Endothelial cell of umbilical vein (primary cell): ENCODE measurements at regions not wholly inside any gene's neighbourhood (a gene's known extent, or its start where the extent isn't known, plus 50 kb on each side); places are given as distances from the start of the nearest gene placed in this dataset.

Experiments
- BruUV-seq: library from RNA; stranded (reverse); fragments of 400-500 nt; replicated peaks from 2 replicates; lab custom pipeline; 2021; lab: Mats Ljungman, UMichigan
- CTCF ChIA-PET: fragments of 300-600, 350-600 bp; sonication (Branson Sonifier 250); formaldehyde crosslinking; loops from one replicate; lab custom pipeline; 2021; ENCODE audit warnings: antibody characterized with exemption, inconsistent platforms; lab: Charles Lee
- POLR2A ChIA-PET: fragments of 300-600, 350-600 bp; sonication (Branson Sonifier 250); formaldehyde crosslinking; loops from one replicate; lab custom pipeline; 2021; ENCODE audit warnings: antibody characterized with exemption, inconsistent platforms; lab: Charles Lee
- DNase-seq: peaks from one replicate; pipeline ENCODE4 v3.0.0-alpha.2; 2011; ENCODE audit warnings: low read depth, low spot score
- FAIRE-seq: peaks from 2 replicates; lab custom pipeline; 2011; peaks lifted over from hg19 to GRCh38; lab: Jason Lieb, UNC
- H2AFZ ChIP-seq: 2 replicates; pipeline ENCODE4 v1.6.0; 2012; ENCODE audit warnings: low read depth, low read length, control low read depth, inconsistent platforms
- H3K27ac ChIP-seq: 2 replicates; pipeline ENCODE4 v1.5.1; 2011; ENCODE audit warnings: low read depth, mild to moderate bottlenecking, control low read depth, low read length, moderate library complexity; ENCODE audit not compliant: insufficient read depth
- H3K27me3 ChIP-seq, 2 experiments: 2 replicates each; pipeline versions ENCODE4 v1.6.0 to v1.6.1; 2011; ENCODE audit warnings: low read length in 2 of 2, mixed read lengths in 1 of 2; ENCODE audit not compliant: control insufficient read depth in 2 of 2, insufficient read depth in 2 of 2
- H3K36me3 ChIP-seq, 2 experiments: 2 replicates in 1 of 2; 3 replicates in 1 of 2; pipeline ENCODE4 v1.5.1; 2011; ENCODE audit warnings: low read length in 2 of 2, mild to moderate bottlenecking in 1 of 2, moderate library complexity in 1 of 2; ENCODE audit not compliant: control insufficient read depth in 2 of 2, insufficient read depth in 2 of 2; ENCODE audit errors: extremely low read depth in 1 of 2
- H3K4me1 ChIP-seq: 3 replicates; pipeline ENCODE4 v1.5.1; 2011; ENCODE audit warnings: mild to moderate bottlenecking, low read length; ENCODE audit not compliant: control insufficient read depth, insufficient read depth; ENCODE audit errors: extremely low read depth
- H3K4me2 ChIP-seq: 2 replicates; pipeline ENCODE4 v1.6.1; 2011; ENCODE audit warnings: low read length, control low read depth, mixed read lengths; ENCODE audit not compliant: insufficient read depth
- H3K4me3 ChIP-seq, 3 experiments: fragments of 200-600 bp in 1 of 3; sonication (generic), shearing (Covaris generic) in 1 of 3; replicated peaks in 1 of 3; 2 replicates each; pipeline ENCODE4 v1.5.1; 2011 to 2016; ENCODE audit warnings: control low read depth in 3 of 3, low read length in 3 of 3, mild to moderate bottlenecking in 2 of 3, inconsistent platforms in 1 of 3, low read depth in 1 of 3, moderate library complexity in 1 of 3; ENCODE audit not compliant: insufficient read depth in 1 of 3
- H3K79me2 ChIP-seq: 2 replicates; pipeline ENCODE4 v1.6.0; 2012; ENCODE audit warnings: low read length, inconsistent platforms; ENCODE audit not compliant: control insufficient read depth, insufficient read depth
- H3K9ac ChIP-seq: replicated peaks from 2 replicates; pipeline ENCODE3; 2011; ENCODE audit warnings: low read length, control low read depth; ENCODE audit not compliant: insufficient read depth; ENCODE audit errors: extremely low read depth
- H3K9me1 ChIP-seq: replicated peaks from 3 replicates; pipeline ENCODE4 v1.6.0; 2011; ENCODE audit warnings: mild to moderate bottlenecking, low read length; ENCODE audit not compliant: control insufficient read depth, insufficient read depth; ENCODE audit errors: extremely low read depth
- H3K9me3 ChIP-seq: replicated peaks from 2 replicates; pipeline ENCODE4 v1.5.1; 2012; ENCODE audit warnings: low read length, inconsistent platforms; ENCODE audit not compliant: control insufficient read depth, insufficient read depth
- H4K20me1 ChIP-seq: replicated peaks from 2 replicates; pipeline ENCODE3; 2011; ENCODE audit warnings: mild to moderate bottlenecking, low read length; ENCODE audit not compliant: control insufficient read depth, insufficient read depth; ENCODE audit errors: extremely low read depth
- EZH2 ChIP-seq: IDR thresholded peaks from 2 replicates; pipeline ENCODE4 v1.6.1; 2012; ENCODE audit warnings: borderline replicate concordance, low read depth, mild to moderate bottlenecking, moderate library complexity, low read length, inconsistent platforms; ENCODE audit not compliant: severe bottlenecking
- FOS ChIP-seq: IDR thresholded peaks from 2 replicates; pipeline ENCODE4 v1.6.1; 2011; ENCODE audit warnings: mild to moderate bottlenecking, low read length, moderate library complexity, borderline replicate concordance; ENCODE audit not compliant: insufficient read depth
- GATA2 ChIP-seq: IDR thresholded peaks from 2 replicates; pipeline ENCODE4 v1.7.0; 2011; ENCODE audit warnings: low read depth, mild to moderate bottlenecking, moderate library complexity, mixed read lengths, low read length; ENCODE audit not compliant: insufficient read length, insufficient read depth
- JUN ChIP-seq: IDR thresholded peaks from 2 replicates; pipeline ENCODE4 v1.6.1; 2011; ENCODE audit warnings: borderline replicate concordance, low read depth; ENCODE audit not compliant: insufficient read length, insufficient read depth
- MYC ChIP-seq: IDR thresholded peaks from one replicate; pipeline ENCODE4 v1.6.1; 2011; ENCODE audit warnings: mild to moderate bottlenecking, low read depth, low read length
- POLR2A ChIP-seq: IDR thresholded peaks from 2 replicates; pipeline ENCODE4 v1.6.1; 2012; ENCODE audit warnings: low read depth, mild to moderate bottlenecking, control low read depth, low read length
- POLR2AphosphoS5 ChIP-seq: IDR thresholded peaks from 2 replicates; pipeline ENCODE4 v1.6.1; 2012; ENCODE audit warnings: low read depth, mild to moderate bottlenecking, control low read depth, low read length, moderate library complexity; ENCODE audit not compliant: insufficient read depth
- dilution Hi-C: fragments of 300-500 bp; cut with MboI; formaldehyde crosslinking; loops from one replicate; pipeline ENCODE4 v1.15.0; 2019; ENCODE audit warnings: low sequenced_read_pairs; ENCODE audit not compliant: extremely low pct_ligation_motif_present
- intact Hi-C: fragments of 100-400 bp; cut with micrococcal nuclease; formaldehyde crosslinking; loops from one replicate; pipeline ENCODE4 v1.10.0; 2022
- TF ChIP-seq, protein P1 (sequence below), 2 donors: IDR thresholded peaks; 1 replicate in 1 of 2; 2 replicates in 1 of 2; pipeline ENCODE4 v1.5.1; 2011; ENCODE audit warnings: low read length in 2 of 2, mild to moderate bottlenecking in 2 of 2, moderate library complexity in 2 of 2, control low read depth in 1 of 2, inconsistent platforms in 1 of 2, low read depth in 1 of 2; ENCODE audit not compliant: insufficient read depth in 1 of 2; ENCODE audit errors: extremely low read depth in 1 of 2
- TF ChIP-seq, protein P2 (sequence below): IDR thresholded peaks from 2 replicates; pipeline ENCODE4 v1.6.1; 2011; ENCODE audit not compliant: insufficient read depth, insufficient read length

DNA sequence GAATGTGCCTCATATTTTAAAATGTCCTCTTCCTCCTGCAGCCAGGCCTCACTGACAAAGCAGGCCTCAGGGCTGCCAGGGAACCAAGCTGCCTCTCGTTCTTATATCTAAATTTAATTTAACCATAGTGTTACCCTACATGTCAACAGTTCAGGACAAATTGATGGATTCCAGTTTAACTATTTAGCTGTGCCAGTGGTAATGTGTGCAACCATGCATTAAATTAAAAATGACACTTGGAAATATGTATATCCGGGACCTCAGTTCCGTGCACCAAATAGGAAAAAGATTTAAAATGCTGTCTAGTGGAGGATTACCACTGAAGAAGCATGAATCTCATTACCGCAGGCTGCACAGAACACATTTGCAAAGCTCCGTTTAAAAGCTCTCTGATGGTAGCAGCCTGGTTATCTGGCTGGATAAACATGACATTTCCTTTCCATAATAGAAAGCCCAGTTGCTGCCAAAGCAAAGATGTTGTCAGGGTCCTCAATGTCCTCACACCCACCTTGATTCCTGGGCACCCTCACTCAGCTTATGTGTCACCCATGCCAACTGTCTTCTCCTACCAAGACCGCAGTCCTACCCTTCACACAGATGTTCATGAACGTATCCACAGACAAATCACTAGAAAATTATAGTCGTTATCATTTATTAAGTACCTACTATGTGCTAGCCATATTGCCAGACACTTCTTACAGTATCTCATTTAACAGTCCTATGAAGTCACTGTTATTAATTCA is 73.3 kb upstream of the FRMD4A start:
- H3K9me1 ChIP-seq = no peaks in the 10 kb centered on the region
- no peak overlapping the region for H3K9ac ChIP-seq
- no peak for TF ChIP-seq FOS
- no peak for TF ChIP-seq GATA2
- TF ChIP-seq, protein P1, sequence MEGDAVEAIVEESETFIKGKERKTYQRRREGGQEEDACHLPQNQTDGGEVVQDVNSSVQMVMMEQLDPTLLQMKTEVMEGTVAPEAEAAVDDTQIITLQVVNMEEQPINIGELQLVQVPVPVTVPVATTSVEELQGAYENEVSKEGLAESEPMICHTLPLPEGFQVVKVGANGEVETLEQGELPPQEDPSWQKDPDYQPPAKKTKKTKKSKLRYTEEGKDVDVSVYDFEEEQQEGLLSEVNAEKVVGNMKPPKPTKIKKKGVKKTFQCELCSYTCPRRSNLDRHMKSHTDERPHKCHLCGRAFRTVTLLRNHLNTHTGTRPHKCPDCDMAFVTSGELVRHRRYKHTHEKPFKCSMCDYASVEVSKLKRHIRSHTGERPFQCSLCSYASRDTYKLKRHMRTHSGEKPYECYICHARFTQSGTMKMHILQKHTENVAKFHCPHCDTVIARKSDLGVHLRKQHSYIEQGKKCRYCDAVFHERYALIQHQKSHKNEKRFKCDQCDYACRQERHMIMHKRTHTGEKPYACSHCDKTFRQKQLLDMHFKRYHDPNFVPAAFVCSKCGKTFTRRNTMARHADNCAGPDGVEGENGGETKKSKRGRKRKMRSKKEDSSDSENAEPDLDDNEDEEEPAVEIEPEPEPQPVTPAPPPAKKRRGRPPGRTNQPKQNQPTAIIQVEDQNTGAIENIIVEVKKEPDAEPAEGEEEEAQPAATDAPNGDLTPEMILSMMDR (IDR thresholded peaks at IDR 0.05; ENCODE audit: extremely low read depth in 1 of 2, insufficient read depth in 1 of 2, low read depth in 1 of 2, low read length in 2 of 2) = no peak
- TF ChIP-seq EZH2 = no peak
- no peak for TF ChIP-seq MYC
- TF ChIP-seq POLR2AphosphoS5 = no peak
- TF ChIP-seq, protein P2, sequence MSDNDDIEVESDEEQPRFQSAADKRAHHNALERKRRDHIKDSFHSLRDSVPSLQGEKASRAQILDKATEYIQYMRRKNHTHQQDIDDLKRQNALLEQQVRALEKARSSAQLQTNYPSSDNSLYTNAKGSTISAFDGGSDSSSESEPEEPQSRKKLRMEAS = no peak
- no peak for TF ChIP-seq JUN
- TF ChIP-seq POLR2A = no peak
- H3K36me3 ChIP-seq = no peaks in the 10 kb centered on the region
- FAIRE-seq (no peak), DNase-seq (no peak)
- H3K27me3 ChIP-seq = peaks cover 16 to 27% of the 10 kb centered on the region in 2 experiments
- H3K4me1 ChIP-seq = no peaks in the 10 kb centered on the region
- H3K27ac ChIP-seq = no peak overlapping the region
- CTCF ChIA-PET = no interaction called here
- H3K4me2 ChIP-seq = no peak overlapping the region
- POLR2A ChIA-PET = no interaction called here
- intact Hi-C loops = no loop called here
- BruUV-seq = no TSS peak
- H2AFZ ChIP-seq = no peak overlapping the region
- H4K20me1 ChIP-seq = no peaks in the 10 kb centered on the region
- no peaks in the 10 kb centered on the region for H3K9me3 ChIP-seq
- dilution Hi-C loops = no loop called here
- H3K79me2 ChIP-seq = no peaks in the 10 kb centered on the region
- no peak overlapping the region for H3K4me3 ChIP-seq
